ENCODE measurements at regions not wholly inside any gene's neighbourhood (a gene's known extent, or its start where the extent isn't known, plus 50 kb on each side); places are given as distances from the start of the nearest gene placed in this dataset.

GRCh38 chr2:175518206-175518605, 336.7 kb upstream of the ATP5MC3 start:
- no TSS peak for BruUV-seq (replicated peaks)
- intact Hi-C loops (cut with micrococcal nuclease; ENCODE audit: unreplicated experiment): no loop called here
- DNase-seq (ENCODE audit: low spot score): no peak
- ChIA-PET CTCF (no interaction called here), POLR2A (ENCODE audit: low non-redundant PET) (no interaction called here)
- H3K36me3 ChIP-seq (ENCODE audit: insufficient read depth, low read length, poor library complexity, severe bottlenecking): no peaks in the 10 kb centered on the region
- H3K27ac ChIP-seq (ENCODE audit: low read depth, low read length, poor library complexity, severe bottlenecking): no peak overlapping the region
- no peaks in the 10 kb centered on the region for H3K9me3 ChIP-seq (ENCODE audit: low read depth, low read length, poor library complexity, severe bottlenecking)
- H3K4me1 ChIP-seq (ENCODE audit: insufficient read depth, low read length, poor library complexity, severe bottlenecking): no peaks in the 10 kb centered on the region
- H3K27me3 ChIP-seq (replicated peaks; ENCODE audit: insufficient read depth, low read depth, low read length, poor library complexity): no peaks in the 10 kb centered on the region
- H3K4me3 ChIP-seq (ENCODE audit: low read depth, low read length, poor library complexity, severe bottlenecking): no peak overlapping the region
- TF ChIP-seq CTCF (conservative IDR thresholded peaks at IDR 0.05; ENCODE audit: low read depth, low read length): no peak
- TF ChIP-seq EZH2 (IDR thresholded peaks at IDR 0.05; ENCODE audit: borderline replicate concordance, low read depth, low read length, poor library complexity, severe bottlenecking): no peak

- Histone ChIP-seq H3K4me1 (ENCODE audit: insufficient read depth, low read length, poor library complexity, severe bottlenecking) (no peaks in the 10 kb centered on the region), H3K27me3 (replicated peaks; ENCODE audit: insufficient read depth, low read depth, low read length, poor library complexity) (no peaks in the 10 kb centered on the region), H3K27ac (ENCODE audit: low read depth, low read length, poor library complexity, severe bottlenecking) (no peak overlapping the region), H3K9me3 (ENCODE audit: low read depth, low read length, poor library complexity, severe bottlenecking) (no peaks in the 10 kb centered on the region), H3K4me3 (ENCODE audit: low read depth, low read length, poor library complexity, severe bottlenecking) (no peak overlapping the region), H3K36me3 (ENCODE audit: insufficient read depth, low read length, poor library complexity, severe bottlenecking) (no peaks in the 10 kb centered on the region)
- intact Hi-C loops (cut with micrococcal nuclease; ENCODE audit: unreplicated experiment): no loop called here
- DNase-seq (ENCODE audit: low spot score): no peak
- TF ChIP-seq CTCF (conservative IDR thresholded peaks at IDR 0.05; ENCODE audit: low read depth, low read length) (no peak), EZH2 (IDR thresholded peaks at IDR 0.05; ENCODE audit: borderline replicate concordance, low read depth, low read length, poor library complexity, severe bottlenecking) (no peak)
- POLR2A ChIA-PET (ENCODE audit: low non-redundant PET): no interaction called here
- no TSS peak for BruUV-seq (replicated peaks)
- CTCF ChIA-PET: no interaction called here
Observed at GRCh38 chr2:175516555-175516954, 335.0 kb upstream of the ATP5MC3 start.

GRCh38 chr2:175500255-175500654, 318.7 kb upstream of the ATP5MC3 start:
- DNase-seq (ENCODE audit: low spot score): no peak
- POLR2A ChIA-PET (ENCODE audit: low non-redundant PET): no interaction called here
- no peak overlapping the region for H3K27ac ChIP-seq (ENCODE audit: low read depth, low read length, poor library complexity, severe bottlenecking)
- no peak overlapping the region for H3K4me3 ChIP-seq (ENCODE audit: low read depth, low read length, poor library complexity, severe bottlenecking)
- H3K36me3 ChIP-seq (ENCODE audit: insufficient read depth, low read length, poor library complexity, severe bottlenecking): no peaks in the 10 kb centered on the region
- no TSS peak for BruUV-seq (replicated peaks)
- intact Hi-C loops (cut with micrococcal nuclease; ENCODE audit: unreplicated experiment): no loop called here
- CTCF ChIA-PET: no interaction called here
- TF ChIP-seq CTCF (conservative IDR thresholded peaks at IDR 0.05; ENCODE audit: low read depth, low read length): no peak
- H3K4me1 ChIP-seq (ENCODE audit: insufficient read depth, low read length, poor library complexity, severe bottlenecking): no peaks in the 10 kb centered on the region
- H3K27me3 ChIP-seq (replicated peaks; ENCODE audit: insufficient read depth, low read depth, low read length, poor library complexity): no peaks in the 10 kb centered on the region
- no peaks in the 10 kb centered on the region for H3K9me3 ChIP-seq (ENCODE audit: low read depth, low read length, poor library complexity, severe bottlenecking)

Data from A673 (cell line).